ENCODE measurements at regions not wholly inside any gene's neighbourhood (a gene's known extent, or its start where the extent isn't known, plus 50 kb on each side); places are given as distances from the start of the nearest gene placed in this dataset.
"Not testable (repeated sequence)": the region's sequence is repeated elsewhere in the genome, so short reads cannot be mapped to it uniquely, and the experiment has no call there.

DNA sequence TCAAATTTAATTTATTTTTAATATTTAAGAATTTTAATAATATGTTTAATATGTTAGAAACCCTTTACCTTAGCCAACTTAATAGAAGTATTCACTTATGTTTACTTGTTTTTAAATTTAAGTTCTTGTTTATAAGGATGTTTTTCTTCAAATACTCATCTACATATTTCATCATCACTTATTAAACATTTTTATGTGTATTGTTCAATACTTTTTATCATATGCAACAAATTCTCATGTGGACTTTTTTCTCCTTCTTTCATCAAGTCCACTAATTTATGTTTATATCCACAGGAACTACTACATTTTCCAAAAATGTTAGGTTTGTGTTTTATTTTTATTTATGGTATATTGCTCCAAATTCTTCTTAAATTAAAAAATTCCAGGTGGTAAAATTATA, 2113.1 kb upstream of the RAG2 start:
- Histone ChIP-seq H3K27ac (ENCODE audit: low read depth in 1 of 2, low read length in 1 of 2) (no peak overlapping the region), H3K27me3 (ENCODE audit: control insufficient read depth in 2 of 2, insufficient read depth in 1 of 2, low read length in 1 of 2) (no peaks in the 10 kb centered on the region), H3K4me3 (ENCODE audit: low read length in 2 of 2) (no peak overlapping the region), H3K4me1 (ENCODE audit: control insufficient read depth in 2 of 2, insufficient read depth in 2 of 2, low read length in 2 of 2) (no peaks in the 10 kb centered on the region), H3K36me3 (ENCODE audit: control insufficient read depth in 2 of 2, insufficient read depth in 2 of 2, low read length in 1 of 2) (no peaks in the 10 kb centered on the region), H3K9me3 (ENCODE audit: control insufficient read depth in 2 of 2, insufficient read depth in 1 of 2, low read length in 1 of 2) (no peaks in the 10 kb centered on the region)
- no peak for DNase-seq (ENCODE audit: low read depth in 6 of 9, low spot score in 9 of 9)

GRCh38 chr11:38710262-38710661, 2112.2 kb upstream of the RAG2 start:
- H3K27ac ChIP-seq (ENCODE audit: low read depth in 1 of 2, low read length in 1 of 2), result no peak overlapping the region

GRCh38 chr11:38700111-38700510, 2102.1 kb upstream of the RAG2 start:
- Histone ChIP-seq H3K27ac (ENCODE audit: low read depth in 1 of 2, low read length in 1 of 2) (no peak overlapping the region), H3K27me3 (ENCODE audit: control insufficient read depth in 2 of 2, insufficient read depth in 1 of 2, low read length in 1 of 2) (no peaks in the 10 kb centered on the region), H3K36me3 (ENCODE audit: control insufficient read depth in 2 of 2, insufficient read depth in 2 of 2, low read length in 1 of 2) (no peaks in the 10 kb centered on the region), H3K4me1 (ENCODE audit: control insufficient read depth in 2 of 2, insufficient read depth in 2 of 2, low read length in 2 of 2) (no peaks in the 10 kb centered on the region), H3K4me3 (ENCODE audit: low read length in 2 of 2) (no peak overlapping the region), H3K9me3 (ENCODE audit: control insufficient read depth in 2 of 2, insufficient read depth in 1 of 2, low read length in 1 of 2) (peaks cover 0 to 2% of the 10 kb centered on the region in 2 donors)
- WGBS, result 81% methylated on average over 2 of the region's 2 CpGs
- no peak for DNase-seq (ENCODE audit: low read depth in 6 of 9, low spot score in 9 of 9)

More at GRCh38 chr11:38710262-38710661, 2112.2 kb upstream of the RAG2 start:
- no peak for DNase-seq (ENCODE audit: low read depth in 6 of 9, low spot score in 9 of 9)
- no peaks in the 10 kb centered on the region for H3K9me3 ChIP-seq (ENCODE audit: control insufficient read depth in 2 of 2, insufficient read depth in 1 of 2, low read length in 1 of 2)
- WGBS, result 87% methylated on average over 5 of the region's 5 CpGs
- H3K4me1 ChIP-seq (ENCODE audit: control insufficient read depth in 2 of 2, insufficient read depth in 2 of 2, low read length in 2 of 2), result no peaks in the 10 kb centered on the region
- H3K36me3 ChIP-seq (ENCODE audit: control insufficient read depth in 2 of 2, insufficient read depth in 2 of 2, low read length in 1 of 2), result no peaks in the 10 kb centered on the region
- no peak overlapping the region for H3K4me3 ChIP-seq (ENCODE audit: low read length in 2 of 2)
- H3K27me3 ChIP-seq (ENCODE audit: control insufficient read depth in 2 of 2, insufficient read depth in 1 of 2, low read length in 1 of 2), result no peaks in the 10 kb centered on the region

- Histone ChIP-seq H3K4me1 (ENCODE audit: control insufficient read depth in 2 of 2, insufficient read depth in 2 of 2, low read length in 2 of 2) (no peaks in the 10 kb centered on the region), H3K4me3 (ENCODE audit: low read length in 2 of 2) (no peak overlapping the region), H3K27ac (ENCODE audit: low read depth in 1 of 2, low read length in 1 of 2) (no peak overlapping the region), H3K36me3 (ENCODE audit: control insufficient read depth in 2 of 2, insufficient read depth in 2 of 2, low read length in 1 of 2) (no peaks in the 10 kb centered on the region), H3K27me3 (ENCODE audit: control insufficient read depth in 2 of 2, insufficient read depth in 1 of 2, low read length in 1 of 2) (no peaks in the 10 kb centered on the region), H3K9me3 (ENCODE audit: control insufficient read depth in 2 of 2, insufficient read depth in 1 of 2, low read length in 1 of 2) (peaks cover 3 to 5% of the 10 kb centered on the region in 2 donors)
- WGBS, result 94% methylated on average over 1 of the region's 1 CpG
- no peak for DNase-seq (ENCODE audit: low read depth in 6 of 9, low spot score in 9 of 9)
Observed at GRCh38 chr11:38693306-38693705, 2095.3 kb upstream of the RAG2 start.

DNA sequence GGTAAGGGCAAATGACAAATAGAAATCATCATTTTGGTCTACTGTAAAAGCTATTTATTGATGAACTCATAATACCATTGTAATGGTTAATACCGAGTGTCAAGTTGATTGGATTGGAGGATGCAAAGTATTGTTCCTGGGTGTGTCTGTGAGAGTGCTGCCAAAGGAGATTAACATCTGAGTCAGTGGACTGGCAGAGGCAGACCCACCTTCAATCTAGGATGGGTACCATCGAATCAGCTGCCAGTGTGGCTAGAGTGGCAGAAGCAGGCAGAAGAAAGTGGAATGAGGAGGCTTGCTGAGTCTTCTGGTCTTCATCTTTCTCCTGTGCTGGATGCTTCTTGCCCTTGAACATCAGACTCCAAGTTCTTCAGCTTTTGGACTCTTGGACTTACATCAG, 2092.2 kb upstream of the RAG2 start:
- not testable (repeated sequence) for H3K4me1 ChIP-seq (ENCODE audit: control insufficient read depth in 2 of 2, insufficient read depth in 2 of 2, low read length in 2 of 2); DNase-seq (ENCODE audit: low read depth in 6 of 9, low spot score in 9 of 9); H3K27ac ChIP-seq (ENCODE audit: low read depth in 1 of 2, low read length in 1 of 2); H3K27me3 ChIP-seq (ENCODE audit: control insufficient read depth in 2 of 2, insufficient read depth in 1 of 2, low read length in 1 of 2); H3K36me3 ChIP-seq (ENCODE audit: control insufficient read depth in 2 of 2, insufficient read depth in 2 of 2, low read length in 1 of 2); H3K9me3 ChIP-seq (ENCODE audit: control insufficient read depth in 2 of 2, insufficient read depth in 1 of 2, low read length in 1 of 2); H3K4me3 ChIP-seq (ENCODE audit: low read length in 2 of 2)
- WGBS, result 86% methylated on average over 2 of the region's 2 CpGs

- Histone ChIP-seq H3K9me3 (ENCODE audit: control insufficient read depth in 2 of 2, insufficient read depth in 1 of 2, low read length in 1 of 2) (no peaks in the 10 kb centered on the region), H3K36me3 (ENCODE audit: control insufficient read depth in 2 of 2, insufficient read depth in 2 of 2, low read length in 1 of 2) (no peaks in the 10 kb centered on the region), H3K4me1 (ENCODE audit: control insufficient read depth in 2 of 2, insufficient read depth in 2 of 2, low read length in 2 of 2) (no peaks in the 10 kb centered on the region), H3K27me3 (ENCODE audit: control insufficient read depth in 2 of 2, insufficient read depth in 1 of 2, low read length in 1 of 2) (no peaks in the 10 kb centered on the region), H3K4me3 (ENCODE audit: low read length in 2 of 2) (no peak overlapping the region), H3K27ac (ENCODE audit: low read depth in 1 of 2, low read length in 1 of 2) (no peak overlapping the region)
- WGBS, result 91% methylated on average over 3 of the region's 3 CpGs
- DNase-seq (ENCODE audit: low read depth in 6 of 9, low spot score in 9 of 9), result no peak
Observed at GRCh38 chr11:38687008-38687407, 2089.0 kb upstream of the RAG2 start.

- H3K9me3 ChIP-seq (ENCODE audit: control insufficient read depth in 2 of 2, insufficient read depth in 1 of 2, low read length in 1 of 2), result no peaks in the 10 kb centered on the region
- H3K27ac ChIP-seq (ENCODE audit: low read depth in 1 of 2, low read length in 1 of 2), result no peak overlapping the region
- H3K36me3 ChIP-seq (ENCODE audit: control insufficient read depth in 2 of 2, insufficient read depth in 2 of 2, low read length in 1 of 2), result no peaks in the 10 kb centered on the region
- DNase-seq (ENCODE audit: low read depth in 6 of 9, low spot score in 9 of 9), result no peak
- 99% methylated on average over 2 of the region's 2 CpGs for WGBS
- H3K27me3 ChIP-seq (ENCODE audit: control insufficient read depth in 2 of 2, insufficient read depth in 1 of 2, low read length in 1 of 2), result no peaks in the 10 kb centered on the region
- H3K4me3 ChIP-seq (ENCODE audit: low read length in 2 of 2), result no peak overlapping the region
- no peaks in the 10 kb centered on the region for H3K4me1 ChIP-seq (ENCODE audit: control insufficient read depth in 2 of 2, insufficient read depth in 2 of 2, low read length in 2 of 2)
Observed at GRCh38 chr11:38683484-38683883, 2085.4 kb upstream of the RAG2 start.

GRCh38 chr11:38680746-38681145, 2082.7 kb upstream of the RAG2 start:
- DNase-seq (ENCODE audit: low read depth in 6 of 9, low spot score in 9 of 9), result no peak
- H3K27me3 ChIP-seq (ENCODE audit: control insufficient read depth in 2 of 2, insufficient read depth in 1 of 2, low read length in 1 of 2), result no peaks in the 10 kb centered on the region
- H3K4me1 ChIP-seq (ENCODE audit: control insufficient read depth in 2 of 2, insufficient read depth in 2 of 2, low read length in 2 of 2), result no peaks in the 10 kb centered on the region
- WGBS, result 96% methylated on average over 2 of the region's 2 CpGs
- H3K27ac ChIP-seq (ENCODE audit: low read depth in 1 of 2, low read length in 1 of 2), result no peak overlapping the region
- H3K4me3 ChIP-seq (ENCODE audit: low read length in 2 of 2), result no peak overlapping the region
- no peaks in the 10 kb centered on the region for H3K36me3 ChIP-seq (ENCODE audit: control insufficient read depth in 2 of 2, insufficient read depth in 2 of 2, low read length in 1 of 2)
- H3K9me3 ChIP-seq (ENCODE audit: control insufficient read depth in 2 of 2, insufficient read depth in 1 of 2, low read length in 1 of 2), result no peaks in the 10 kb centered on the region

DNA sequence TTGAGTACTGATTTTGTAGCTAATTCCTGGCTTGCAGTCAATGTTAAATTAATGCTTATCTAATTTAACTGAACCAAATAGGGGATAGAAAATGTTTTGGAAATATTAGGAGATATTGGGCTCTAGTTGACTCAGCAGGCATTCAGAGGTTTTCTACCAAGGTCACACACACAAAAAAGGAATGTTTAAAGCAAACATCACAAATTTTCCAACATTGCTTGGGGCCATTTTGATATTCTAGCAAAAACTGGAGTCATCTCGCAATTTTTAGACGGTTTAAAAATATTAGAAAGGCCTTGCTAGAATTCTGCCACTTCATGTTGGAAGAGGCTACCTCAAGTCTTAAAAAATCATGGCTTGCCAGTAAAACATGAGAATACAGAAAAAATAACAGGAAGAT, 2082.1 kb upstream of the RAG2 start:
- no peak for DNase-seq (ENCODE audit: low read depth in 6 of 9, low spot score in 9 of 9)
- WGBS, result 93% methylated on average over 2 of the region's 2 CpGs
- Histone ChIP-seq H3K4me1 (ENCODE audit: control insufficient read depth in 2 of 2, insufficient read depth in 2 of 2, low read length in 2 of 2) (no peaks in the 10 kb centered on the region), H3K27ac (ENCODE audit: low read depth in 1 of 2, low read length in 1 of 2) (no peak overlapping the region), H3K4me3 (ENCODE audit: low read length in 2 of 2) (no peak overlapping the region), H3K27me3 (ENCODE audit: control insufficient read depth in 2 of 2, insufficient read depth in 1 of 2, low read length in 1 of 2) (no peaks in the 10 kb centered on the region), H3K9me3 (ENCODE audit: control insufficient read depth in 2 of 2, insufficient read depth in 1 of 2, low read length in 1 of 2) (no peaks in the 10 kb centered on the region), H3K36me3 (ENCODE audit: control insufficient read depth in 2 of 2, insufficient read depth in 2 of 2, low read length in 1 of 2) (no peaks in the 10 kb centered on the region)

DNA sequence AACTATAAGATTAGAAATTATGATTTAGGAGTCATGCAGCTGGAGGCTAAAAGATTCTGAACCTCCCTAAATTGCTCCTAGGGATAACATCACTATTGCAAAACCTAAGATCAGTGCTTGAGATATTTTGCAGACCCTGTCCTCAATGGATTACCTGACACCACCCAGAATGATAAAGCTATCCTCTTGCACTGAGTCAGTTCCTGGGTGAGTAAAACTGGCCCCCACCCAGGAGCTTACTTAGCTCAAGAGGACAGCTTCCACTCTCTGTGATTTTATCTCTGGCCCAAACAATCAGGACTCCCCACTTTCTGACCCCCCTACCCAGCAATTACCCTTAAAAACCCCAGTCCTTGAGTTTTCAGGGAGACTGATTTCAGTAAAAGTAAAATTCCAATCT, 2074.4 kb upstream of the RAG2 start:
- DNase-seq (ENCODE audit: low read depth in 6 of 9, low spot score in 9 of 9), result no peak
- Histone ChIP-seq H3K9me3 (ENCODE audit: control insufficient read depth in 2 of 2, insufficient read depth in 1 of 2, low read length in 1 of 2) (no peaks in the 10 kb centered on the region), H3K4me3 (ENCODE audit: low read length in 2 of 2) (no peak overlapping the region)

More for the DNA sequence above, 2074.4 kb upstream of the RAG2 start:
- no peak overlapping the region for H3K27ac ChIP-seq (ENCODE audit: low read depth in 1 of 2, low read length in 1 of 2)
- H3K27me3 ChIP-seq (ENCODE audit: control insufficient read depth in 2 of 2, insufficient read depth in 1 of 2, low read length in 1 of 2), result no peaks in the 10 kb centered on the region
- H3K4me1 ChIP-seq (ENCODE audit: control insufficient read depth in 2 of 2, insufficient read depth in 2 of 2, low read length in 2 of 2), result no peaks in the 10 kb centered on the region
- H3K36me3 ChIP-seq (ENCODE audit: control insufficient read depth in 2 of 2, insufficient read depth in 2 of 2, low read length in 1 of 2), result no peaks in the 10 kb centered on the region
